K562 (cell line): ENCODE measurements at regions not wholly inside any gene's neighbourhood (a gene's known extent, or its start where the extent isn't known, plus 50 kb on each side); places are given as distances from the start of the nearest gene placed in this dataset.

Experiments
- ATAC-seq: fragments of 200-7000 bp; cut with Tn5 transposase; 3 replicates; pipeline ENCODE4 v1.9.1; 2020; ENCODE audit warnings: moderate library complexity
- BruUV-seq: library from RNA; stranded (reverse); fragments of 400-500 nt; replicated peaks from 2 replicates; lab custom pipeline; 2021; lab: Mats Ljungman, UMichigan
- CTCF ChIA-PET: fragments of 300-600 bp; formaldehyde crosslinking; extraction: SDS; loops from one replicate; lab custom pipeline; 2021; ENCODE audit warnings: low intra/inter-chr PET ratio; lab: Yijun Ruan, JAX
- POLR2A ChIA-PET: fragments of 300-600, 350-650 bp; sonication (Branson Sonifier 250); formaldehyde crosslinking; extraction: SDS; loops from one replicate; lab custom pipeline; 2021; ENCODE audit warnings: antibody characterized with exemption, inconsistent platforms; lab: Yijun Ruan, JAX
- DNase-seq, 4 experiments: peaks; one replicate each; pipeline versions ENCODE4 v3.0.0 to v3.0.0-alpha.2; 2011 to 2018; ENCODE audit warnings: low spot score in 3 of 4, mixed read lengths in 3 of 4; ENCODE audit errors: extremely low read depth in 1 of 4
- FAIRE-seq: peaks from 2 replicates; lab custom pipeline; 2011; peaks lifted over from hg19 to GRCh38; lab: Jason Lieb, UNC
- H2AFZ ChIP-seq: 2 replicates; pipeline ENCODE4 v1.6.0; 2011; ENCODE audit warnings: low read depth, low read length, control low read depth, inconsistent platforms
- H3K27ac ChIP-seq: fragments of 200-600 bp; 3 replicates; pipeline ENCODE4 v1.8.0; 2011; ENCODE audit warnings: low read depth, mild to moderate bottlenecking, control low read depth, inconsistent platforms, low read length, moderate library complexity, mixed read lengths; ENCODE audit errors: extremely low read depth
- H3K27me3 ChIP-seq, 2 experiments: fragments of 300-600 bp in 1 of 2; 2 replicates in 1 of 2; 3 replicates in 1 of 2; pipeline versions ENCODE4 v1.6.0 to v1.8.0; 2011; ENCODE audit warnings: inconsistent platforms in 2 of 2, low read length in 2 of 2, mild to moderate bottlenecking in 1 of 2, mixed read lengths in 1 of 2, moderate library complexity in 1 of 2; ENCODE audit not compliant: control insufficient read depth in 2 of 2, insufficient read depth in 2 of 2
- H3K36me3 ChIP-seq: fragments of 300-600 bp; 3 replicates; pipeline ENCODE4 v1.8.0; 2011; ENCODE audit warnings: mild to moderate bottlenecking, low read length, inconsistent platforms; ENCODE audit not compliant: control insufficient read depth, insufficient read depth
- H3K4me1 ChIP-seq, 2 experiments: fragments of 200-600 bp in 1 of 2; replicated peaks in 1 of 2; 2 replicates in 1 of 2; 3 replicates in 1 of 2; pipeline versions ENCODE4 v1.5.1 to v1.8.0; 2011; ENCODE audit warnings: inconsistent platforms in 2 of 2, low read length in 2 of 2, mild to moderate bottlenecking in 1 of 2, mixed read lengths in 1 of 2, moderate library complexity in 1 of 2; ENCODE audit not compliant: control insufficient read depth in 2 of 2, insufficient read depth in 2 of 2
- H3K4me2 ChIP-seq: 2 replicates; pipeline ENCODE4 v1.6.1; 2011; ENCODE audit warnings: low read length, control low read depth, inconsistent platforms, mixed read lengths; ENCODE audit not compliant: insufficient read depth
- H3K4me3 ChIP-seq: fragments of 200-600 bp; sonication (generic), shearing (Covaris generic); 2 replicates; pipeline ENCODE4 v1.5.1; 2016; ENCODE audit warnings: control low read depth, inconsistent platforms
- H3K79me2 ChIP-seq: fragments of 200-600 bp; 3 replicates; pipeline ENCODE4 v1.8.0; 2011; ENCODE audit warnings: low read length, inconsistent platforms; ENCODE audit not compliant: control insufficient read depth, insufficient read depth
- H3K9ac ChIP-seq, 2 experiments: 2 replicates each; pipeline versions ENCODE4 v1.6.0 to v1.6.1; 2011; ENCODE audit warnings: low read depth in 2 of 2, low read length in 2 of 2, control low read depth in 1 of 2, inconsistent platforms in 1 of 2, mild to moderate bottlenecking in 1 of 2, mixed read lengths in 1 of 2; ENCODE audit not compliant: insufficient read depth in 1 of 2
- H3K9me1 ChIP-seq: one replicate; pipeline ENCODE4 v1.6.0; 2011; ENCODE audit warnings: inconsistent platforms, mild to moderate bottlenecking, low read length, moderate library complexity; ENCODE audit not compliant: control insufficient read depth, insufficient read depth
- H3K9me3 ChIP-seq: replicated peaks from 2 replicates; pipeline ENCODE4 v1.5.1; 2011; ENCODE audit warnings: low read depth, low read length, inconsistent platforms; ENCODE audit not compliant: control insufficient read depth, insufficient read depth
- H4K20me1 ChIP-seq: replicated peaks from 2 replicates; pipeline ENCODE4 v1.6.1; 2011; ENCODE audit warnings: low read length, inconsistent platforms, mixed read lengths; ENCODE audit not compliant: control insufficient read depth, insufficient read depth
- ARHGAP35 ChIP-seq: fragments of 450-650 bp; IDR thresholded peaks from 2 replicates; pipeline ENCODE4 v1.6.1; 2018; ENCODE audit not compliant: partially characterized antibody
- BCLAF1 ChIP-seq, 2 experiments: fragments of 450-650 bp in 1 of 2; IDR thresholded peaks; 2 replicates each; pipeline ENCODE4 v1.6.1; 2011 to 2017; ENCODE audit warnings: low read depth in 2 of 2, antibody characterized with exemption in 1 of 2, borderline replicate concordance in 1 of 2, low read length in 1 of 2, mild to moderate bottlenecking in 1 of 2, mixed read lengths in 1 of 2; ENCODE audit not compliant: control insufficient read depth in 1 of 2
- HNRNPH1 ChIP-seq: fragments of 200-400 bp; formaldehyde crosslinking; optimal IDR thresholded peaks from 2 replicates; pipeline ENCODE3; 2017; ENCODE audit warnings: low read depth, mild to moderate bottlenecking, low read length, moderate library complexity
- MBD2 ChIP-seq: sonication (generic); IDR thresholded peaks from 2 replicates; pipeline ENCODE4 v1.6.1; 2016; ENCODE audit warnings: low read depth, borderline replicate concordance
- ZNF133 ChIP-seq: fragments of 250-450 bp; sonication (Bioruptor Pico); IDR thresholded peaks from 2 replicates; pipeline ENCODE4 v1.4.0; 2020; ENCODE audit warnings: mild to moderate bottlenecking
- ZNF274 ChIP-seq: IDR thresholded peaks from 2 replicates; pipeline ENCODE4 v1.6.1; 2011; ENCODE audit warnings: low read depth, mild to moderate bottlenecking, low read length, moderate library complexity, borderline replicate concordance
- ZNF280A ChIP-seq: fragments of 450-650 bp; IDR thresholded peaks from 2 replicates; pipeline ENCODE4 v1.6.1; 2018; ENCODE audit warnings: mild to moderate bottlenecking, low read depth; ENCODE audit not compliant: partially characterized antibody
- ZNF695 ChIP-seq: fragments of 450-650 bp; formaldehyde crosslinking; IDR thresholded peaks from 2 replicates; pipeline ENCODE4 v1.4.0; 2020; ENCODE audit warnings: mild to moderate bottlenecking, moderate library complexity
- WGBS: fragments of 100-300 bp; shearing (Covaris generic); methylation state at CpG from one replicate; pipeline ENCODE4 v1.1.6; 2016; ENCODE audit warnings: low coverage, mixed read lengths; ENCODE audit not compliant: insufficient coverage; ENCODE audit errors: missing lambda C conversion rate; 5-methylcytosine and 5-hydroxymethylcytosine counted together
- in situ Hi-C: fragments of 300-500 bp; cut with MboI; formaldehyde crosslinking; loops from 4 replicates; pipeline ENCODE4 v1.15.0; 2018; ENCODE audit warnings: inconsistent platforms, mixed read lengths
- intact Hi-C: fragments of 100-400 bp; cut with micrococcal nuclease; formaldehyde crosslinking; loops from 2 replicates; pipeline ENCODE4 v1.14.2; 2022

- Histone ChIP-seq H3K4me3 (no peak overlapping the region), H3K79me2 (no peaks in the 10 kb centered on the region), H3K4me2 (no peak overlapping the region), H3K9ac (no peak overlapping the region), H3K9me3 (0 out of 2 replicates have a peak, but pooled peaks cover 3% of the 10 kb centered on the region), H3K4me1 (no peaks in the 10 kb centered on the region), H3K27ac (no peak overlapping the region), H3K36me3 (no peaks in the 10 kb centered on the region), H3K9me1 (no peaks in the 10 kb centered on the region), H2AFZ (no peak overlapping the region), H3K27me3 (no peaks in the 10 kb centered on the region), H4K20me1 (no peaks in the 10 kb centered on the region)
- POLR2A ChIA-PET = interaction anchor here (0.5 kb wide), 1 partner anchor 11 kb away, joined by 3 read pairs; no protein-coding TSS in a partner anchor
- no peak for ATAC-seq
- WGBS = 2% methylated on average over 8 of the region's 8 CpGs
- no peak for TF ChIP-seq BCLAF1 (IDR thresholded peaks at IDR 0.05; ENCODE audit: borderline replicate concordance in 1 of 2, control insufficient read depth in 1 of 2, low read depth in 2 of 2, low read length in 1 of 2)
- TF ChIP-seq ZNF274 = no peak
- TF ChIP-seq ZNF133 = no peak
- TF ChIP-seq MBD2 = no peak
- TF ChIP-seq ZNF280A = no peak
- TF ChIP-seq ARHGAP35 = no peak
- no peak for TF ChIP-seq HNRNPH1
- no peak for TF ChIP-seq ZNF695
- BruUV-seq = no TSS peak
- intact Hi-C loops = no loop called here
- no peak for DNase-seq
- in situ Hi-C loops = no loop called here
- CTCF ChIA-PET = no interaction called here
- no peak for FAIRE-seq
These were observed 180.5 kb upstream of the GALNT17 start for GRCh38 chr7:70951271-70951962.
